VCaP (cell line): ENCODE measurements at regions not wholly inside any gene's neighbourhood (a gene's known extent, or its start where the extent isn't known, plus 50 kb on each side); places are given as distances from the start of the nearest gene placed in this dataset.
A peak's percentile ranks its signal among the peaks of the same experiment; 100 is the strongest.

Experiments
- H3K27ac ChIP-seq: fragments of 450-650 bp; 2 replicates; pipeline ENCODE4 v1.5.1; 2017
- TF ChIP-seq, protein P1 (sequence below): fragments of 450-650 bp; conservative IDR thresholded peaks from 2 replicates; pipeline ENCODE4 v1.5.1; 2017; ENCODE audit warnings: mild to moderate bottlenecking, moderate library complexity

DNA sequence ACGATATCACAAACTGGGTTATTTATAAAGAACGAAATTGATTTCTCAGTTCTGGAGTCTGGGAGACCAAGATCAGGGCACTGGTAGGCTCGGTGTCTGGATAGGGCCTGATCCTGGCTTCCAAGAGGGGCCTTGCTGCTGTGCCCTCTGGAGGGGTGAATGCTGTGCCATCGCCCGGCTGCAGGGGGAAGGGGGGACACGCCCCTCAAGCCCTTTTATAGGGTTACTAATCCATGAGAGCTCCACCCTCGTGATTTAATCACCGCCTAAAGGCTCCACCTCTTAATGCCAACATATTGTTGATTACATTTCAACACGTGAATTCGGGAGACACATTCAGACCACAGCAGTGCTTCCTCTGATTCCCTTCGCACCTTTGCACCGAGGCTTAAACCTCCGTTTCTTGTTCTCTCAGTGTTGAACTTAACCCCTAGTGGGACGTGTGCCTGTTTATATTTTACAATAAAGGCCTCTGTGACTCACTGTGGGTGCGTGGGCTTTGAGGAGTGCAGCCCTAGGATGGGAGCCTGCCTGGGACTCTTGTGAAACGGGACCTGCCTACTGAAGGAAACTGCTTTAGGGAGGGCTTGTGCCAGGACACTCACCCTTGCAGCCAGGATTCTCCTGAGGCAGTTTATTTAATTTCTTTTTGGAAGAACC, 52.4 kb upstream of the SPATA13 start:
- TF ChIP-seq, protein P1, sequence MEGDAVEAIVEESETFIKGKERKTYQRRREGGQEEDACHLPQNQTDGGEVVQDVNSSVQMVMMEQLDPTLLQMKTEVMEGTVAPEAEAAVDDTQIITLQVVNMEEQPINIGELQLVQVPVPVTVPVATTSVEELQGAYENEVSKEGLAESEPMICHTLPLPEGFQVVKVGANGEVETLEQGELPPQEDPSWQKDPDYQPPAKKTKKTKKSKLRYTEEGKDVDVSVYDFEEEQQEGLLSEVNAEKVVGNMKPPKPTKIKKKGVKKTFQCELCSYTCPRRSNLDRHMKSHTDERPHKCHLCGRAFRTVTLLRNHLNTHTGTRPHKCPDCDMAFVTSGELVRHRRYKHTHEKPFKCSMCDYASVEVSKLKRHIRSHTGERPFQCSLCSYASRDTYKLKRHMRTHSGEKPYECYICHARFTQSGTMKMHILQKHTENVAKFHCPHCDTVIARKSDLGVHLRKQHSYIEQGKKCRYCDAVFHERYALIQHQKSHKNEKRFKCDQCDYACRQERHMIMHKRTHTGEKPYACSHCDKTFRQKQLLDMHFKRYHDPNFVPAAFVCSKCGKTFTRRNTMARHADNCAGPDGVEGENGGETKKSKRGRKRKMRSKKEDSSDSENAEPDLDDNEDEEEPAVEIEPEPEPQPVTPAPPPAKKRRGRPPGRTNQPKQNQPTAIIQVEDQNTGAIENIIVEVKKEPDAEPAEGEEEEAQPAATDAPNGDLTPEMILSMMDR, result no peak
- peak overlapping the region; percentile 82 for H3K27ac ChIP-seq

DNA sequence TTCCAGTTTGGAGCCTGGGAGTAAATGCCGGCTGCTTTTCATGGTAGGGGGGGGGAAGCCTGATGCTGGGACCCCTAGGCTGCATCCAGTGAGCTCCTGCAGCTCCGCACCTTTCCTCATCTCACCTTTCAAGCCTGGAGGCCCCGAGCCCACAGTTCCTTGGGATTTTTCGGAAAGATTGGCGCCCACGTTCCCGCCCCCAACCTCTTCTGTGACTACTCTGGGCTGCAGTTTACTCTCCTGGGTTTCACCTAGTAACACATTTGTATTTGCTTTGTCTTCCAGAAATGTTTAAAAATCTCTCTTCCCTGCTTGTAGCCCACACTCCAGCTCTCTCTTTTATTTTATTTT, 51.9 kb upstream of the SPATA13 start:
- TF ChIP-seq, protein P1, result no peak
- peak overlapping the region; percentile 82 for H3K27ac ChIP-seq

DNA sequence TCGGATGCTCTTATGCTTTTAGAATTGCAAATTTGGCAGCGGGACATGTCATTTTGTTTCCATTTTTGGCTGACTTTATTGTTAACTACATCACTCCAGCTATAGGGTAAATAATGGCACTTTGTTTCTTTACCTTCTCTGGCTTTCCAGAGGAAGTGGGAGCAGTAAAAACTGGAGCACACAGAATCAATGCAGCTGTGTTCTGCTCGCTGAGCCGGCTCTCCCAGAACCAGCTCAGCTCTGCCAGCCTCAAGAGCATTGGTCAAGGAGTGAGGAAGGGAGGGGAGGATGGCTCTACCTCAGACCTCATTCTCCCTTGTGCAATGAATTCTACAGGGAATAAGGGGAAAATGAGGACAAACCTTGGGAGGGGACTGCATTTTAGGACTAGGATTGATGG, 50.5 kb upstream of the SPATA13 start:
- TF ChIP-seq, protein P1, result no peak
- peak overlapping the region; percentile 82 for H3K27ac ChIP-seq
